ENCODE measurements at regions not wholly inside any gene's neighbourhood (a gene's known extent, or its start where the extent isn't known, plus 50 kb on each side); places are given as distances from the start of the nearest gene placed in this dataset.

GRCh38 chr2:55989405-55989804 lies 65.8 kb upstream of the EFEMP1 start:
- H3K9me3 Mint-ChIP-seq, result no peaks in the 10 kb centered on the region
- TF ChIP-seq, protein P1, sequence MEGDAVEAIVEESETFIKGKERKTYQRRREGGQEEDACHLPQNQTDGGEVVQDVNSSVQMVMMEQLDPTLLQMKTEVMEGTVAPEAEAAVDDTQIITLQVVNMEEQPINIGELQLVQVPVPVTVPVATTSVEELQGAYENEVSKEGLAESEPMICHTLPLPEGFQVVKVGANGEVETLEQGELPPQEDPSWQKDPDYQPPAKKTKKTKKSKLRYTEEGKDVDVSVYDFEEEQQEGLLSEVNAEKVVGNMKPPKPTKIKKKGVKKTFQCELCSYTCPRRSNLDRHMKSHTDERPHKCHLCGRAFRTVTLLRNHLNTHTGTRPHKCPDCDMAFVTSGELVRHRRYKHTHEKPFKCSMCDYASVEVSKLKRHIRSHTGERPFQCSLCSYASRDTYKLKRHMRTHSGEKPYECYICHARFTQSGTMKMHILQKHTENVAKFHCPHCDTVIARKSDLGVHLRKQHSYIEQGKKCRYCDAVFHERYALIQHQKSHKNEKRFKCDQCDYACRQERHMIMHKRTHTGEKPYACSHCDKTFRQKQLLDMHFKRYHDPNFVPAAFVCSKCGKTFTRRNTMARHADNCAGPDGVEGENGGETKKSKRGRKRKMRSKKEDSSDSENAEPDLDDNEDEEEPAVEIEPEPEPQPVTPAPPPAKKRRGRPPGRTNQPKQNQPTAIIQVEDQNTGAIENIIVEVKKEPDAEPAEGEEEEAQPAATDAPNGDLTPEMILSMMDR (conservative IDR thresholded peaks at IDR 0.05), result no peak
- H3K4me3 Mint-ChIP-seq, result no peak overlapping the region
- peaks cover 47% of the 10 kb centered on the region for H3K27me3 Mint-ChIP-seq (ENCODE audit: low read depth)
- no peak for DNase-seq (ENCODE audit: low read depth, low spot score)
- H3K4me1 Mint-ChIP-seq, result no peaks in the 10 kb centered on the region
- no peaks in the 10 kb centered on the region for H3K36me3 Mint-ChIP-seq (ENCODE audit: low read depth)
- H3K27ac Mint-ChIP-seq (ENCODE audit: unreplicated experiment), result no peak overlapping the region

DNA sequence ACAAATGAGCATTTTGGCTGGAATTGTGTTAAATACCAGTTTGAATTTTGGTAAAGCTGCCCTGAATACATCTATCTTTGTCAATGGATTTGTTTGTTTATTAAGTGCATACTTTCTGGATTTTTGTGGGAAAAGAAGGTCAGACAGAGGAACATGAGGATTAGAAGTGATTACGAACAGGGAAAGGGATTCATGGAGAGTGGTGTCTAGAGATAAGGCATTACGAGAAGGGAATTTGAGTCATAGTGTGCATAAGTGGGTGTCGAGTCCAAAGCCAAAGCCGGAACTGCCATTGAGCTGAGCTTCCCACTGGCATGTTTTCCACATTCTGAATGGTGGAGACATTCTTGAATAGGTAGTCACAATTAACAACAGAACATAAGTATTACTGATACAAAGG lies 68.9 kb upstream of the EFEMP1 start:
- Mint-ChIP-seq H3K4me1 (no peaks in the 10 kb centered on the region), H3K27me3 (ENCODE audit: low read depth) (peaks cover 33% of the 10 kb centered on the region), H3K36me3 (ENCODE audit: low read depth) (no peaks in the 10 kb centered on the region), H3K4me3 (no peak overlapping the region), H3K27ac (ENCODE audit: unreplicated experiment) (no peak overlapping the region), H3K9me3 (no peaks in the 10 kb centered on the region)
- DNase-seq (ENCODE audit: low read depth, low spot score), result no peak
- TF ChIP-seq, protein P1 (conservative IDR thresholded peaks at IDR 0.05), result no peak

- H3K9me3 Mint-ChIP-seq, result no peaks in the 10 kb centered on the region
- H3K4me3 Mint-ChIP-seq, result no peak overlapping the region
- TF ChIP-seq, protein P1 (conservative IDR thresholded peaks at IDR 0.05), result no peak
- no peak overlapping the region for H3K27ac Mint-ChIP-seq (ENCODE audit: unreplicated experiment)
- peaks cover 29% of the 10 kb centered on the region for H3K27me3 Mint-ChIP-seq (ENCODE audit: low read depth)
- no peaks in the 10 kb centered on the region for H3K36me3 Mint-ChIP-seq (ENCODE audit: low read depth)
- no peaks in the 10 kb centered on the region for H3K4me1 Mint-ChIP-seq
- DNase-seq (ENCODE audit: low read depth, low spot score), result no peak
These were observed 70.1 kb upstream of the EFEMP1 start for GRCh38 chr2:55993685-55994084.

DNA sequence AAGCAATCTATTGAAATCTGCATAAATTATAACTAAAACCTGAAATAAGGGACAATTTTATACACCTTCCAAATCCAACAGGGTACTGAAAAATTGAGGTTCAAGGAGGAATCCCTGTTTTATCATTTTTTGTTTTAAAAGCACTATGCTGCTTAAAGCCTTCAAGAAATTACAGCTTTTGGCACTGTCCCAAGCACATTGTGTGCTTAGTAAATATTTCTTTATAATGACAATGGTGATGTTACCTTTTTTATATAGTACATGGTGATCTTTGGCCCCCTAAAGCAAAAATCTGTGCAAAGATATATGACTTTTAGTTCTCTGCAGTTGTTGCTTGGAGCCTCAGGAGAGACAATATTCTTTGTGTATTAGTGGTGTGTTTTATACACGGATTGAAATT lies 71.6 kb upstream of the EFEMP1 start:
- TF ChIP-seq, protein P1 (conservative IDR thresholded peaks at IDR 0.05), result no peak
- H3K27ac Mint-ChIP-seq (ENCODE audit: unreplicated experiment), result no peak overlapping the region
- DNase-seq (ENCODE audit: low read depth, low spot score), result no peak
- H3K4me1 Mint-ChIP-seq, result no peaks in the 10 kb centered on the region
- no peak overlapping the region for H3K4me3 Mint-ChIP-seq
- no peaks in the 10 kb centered on the region for H3K36me3 Mint-ChIP-seq (ENCODE audit: low read depth)
- H3K9me3 Mint-ChIP-seq, result no peaks in the 10 kb centered on the region
- peaks cover 22% of the 10 kb centered on the region for H3K27me3 Mint-ChIP-seq (ENCODE audit: low read depth)

DNA sequence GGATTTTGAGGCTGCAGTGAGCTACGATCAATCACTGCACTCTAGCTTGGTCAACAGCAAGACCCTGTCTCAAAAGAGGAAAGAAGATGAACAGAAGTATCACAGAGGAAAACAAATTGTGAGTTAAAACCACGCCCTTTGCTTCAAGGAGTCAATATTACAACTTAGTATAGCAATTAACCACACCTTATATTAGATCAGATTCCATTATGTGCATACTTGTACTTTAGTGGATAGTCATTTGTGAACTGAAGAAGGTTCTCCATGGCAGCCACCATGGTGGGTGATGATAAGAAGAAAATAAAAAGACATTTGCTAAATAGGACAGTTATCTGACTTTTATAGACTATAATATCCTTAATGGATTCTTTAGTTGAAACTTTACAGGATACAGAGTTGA lies 72.3 kb upstream of the EFEMP1 start:
- DNase-seq (ENCODE audit: low read depth, low spot score), result no peak
- H3K9me3 Mint-ChIP-seq, result no peaks in the 10 kb centered on the region
- H3K36me3 Mint-ChIP-seq (ENCODE audit: low read depth), result no peaks in the 10 kb centered on the region
- H3K27me3 Mint-ChIP-seq (ENCODE audit: low read depth), result peaks cover 23% of the 10 kb centered on the region
- no peaks in the 10 kb centered on the region for H3K4me1 Mint-ChIP-seq
- TF ChIP-seq, protein P1 (conservative IDR thresholded peaks at IDR 0.05), result no peak
- H3K4me3 Mint-ChIP-seq, result no peak overlapping the region
- no peak overlapping the region for H3K27ac Mint-ChIP-seq (ENCODE audit: unreplicated experiment)

- DNase-seq (ENCODE audit: low read depth, low spot score), result no peak
- H3K4me1 Mint-ChIP-seq, result no peaks in the 10 kb centered on the region
- peaks cover 3% of the 10 kb centered on the region for H3K9me3 Mint-ChIP-seq
- TF ChIP-seq, protein P1 (conservative IDR thresholded peaks at IDR 0.05), result no peak
- H3K4me3 Mint-ChIP-seq, result no peak overlapping the region
- H3K36me3 Mint-ChIP-seq (ENCODE audit: low read depth), result no peaks in the 10 kb centered on the region
- no peak overlapping the region for H3K27ac Mint-ChIP-seq (ENCODE audit: unreplicated experiment)
- H3K27me3 Mint-ChIP-seq (ENCODE audit: low read depth), result peaks cover 26% of the 10 kb centered on the region
These were observed 75.6 kb upstream of the EFEMP1 start for GRCh38 chr2:55999231-55999630.

All from neural crest cell (in vitro differentiated cells).